ENCODE measurements at regions not wholly inside any gene's neighbourhood (a gene's known extent, or its start where the extent isn't known, plus 50 kb on each side); places are given as distances from the start of the nearest gene placed in this dataset.

DNA sequence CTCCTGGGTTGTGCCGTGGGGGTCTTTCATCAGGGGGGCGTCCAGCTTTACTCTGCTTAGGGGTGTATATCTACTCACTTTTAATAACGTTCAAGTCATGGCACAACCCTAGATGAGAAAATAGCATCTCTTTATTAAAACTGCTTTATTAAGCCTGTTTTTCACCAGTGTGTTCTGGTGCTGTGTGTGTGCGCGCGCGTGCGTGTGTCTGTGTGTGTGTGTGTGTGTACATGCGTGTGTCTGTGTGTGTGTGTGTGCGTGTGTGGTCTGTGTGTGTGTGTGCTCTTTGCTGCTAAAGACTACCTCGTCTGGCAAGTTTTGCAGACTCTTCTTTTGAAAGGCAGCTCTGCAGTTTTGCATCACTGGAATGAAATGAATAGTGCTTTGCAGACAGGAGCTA is 390.9 kb upstream of the MKI67 start:
- TF ChIP-seq LCOR (CRISPR knock-in tag; IDR thresholded peaks at IDR 0.05) (no peak), ZFP36 (IDR thresholded peaks at IDR 0.05; ENCODE audit: low read depth, low read length, partially characterized antibody) (no peak), TBP (optimal IDR thresholded peaks at IDR 0.05; ENCODE audit: low read depth, low read length) (no peak), GABPB2 (CRISPR knock-in tag; conservative IDR thresholded peaks at IDR 0.05) (no peak)

Data from K562 (cell line).